ENCODE measurements at regions not wholly inside any gene's neighbourhood (a gene's known extent, or its start where the extent isn't known, plus 50 kb on each side); places are given as distances from the start of the nearest gene placed in this dataset.

DNA sequence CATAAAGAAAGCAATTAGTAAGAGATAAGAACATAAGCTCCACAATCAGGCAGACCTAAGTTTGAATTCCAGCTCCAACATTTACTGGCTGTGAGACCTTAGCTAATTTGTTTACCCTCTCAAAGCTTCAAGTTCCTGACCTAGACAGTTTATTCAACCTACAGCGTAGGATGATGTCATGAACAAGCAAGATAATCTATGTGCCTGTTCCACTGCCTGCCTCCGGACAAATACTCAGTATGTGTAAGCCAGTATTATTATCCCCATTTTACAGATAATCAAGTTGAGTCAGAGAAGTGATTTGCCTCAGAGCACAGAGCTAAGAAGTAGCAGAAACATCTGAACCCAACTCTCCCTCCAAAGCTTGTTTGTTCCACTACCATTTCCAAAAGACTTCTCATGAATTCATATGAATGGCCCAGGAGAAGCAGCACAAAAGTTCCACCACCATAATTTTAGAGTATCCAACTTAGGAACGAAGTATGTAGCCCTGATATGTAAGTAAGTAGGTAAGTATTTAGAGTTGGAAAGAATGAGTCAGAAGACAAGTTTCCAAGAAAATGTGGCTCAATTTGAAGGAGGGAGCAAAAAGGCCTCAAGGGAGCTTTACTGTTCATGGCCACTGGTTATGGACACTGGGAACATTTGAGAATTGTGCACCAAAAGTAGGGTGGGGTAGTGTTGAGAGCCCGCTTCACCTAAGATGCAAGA is 398.2 kb downstream of the NFIB start:
- TF ChIP-seq EZH2phosphoT487 (IDR thresholded peaks at IDR 0.05; ENCODE audit: unreplicated experiment): no peak
- TF ChIP-seq, protein P1, sequence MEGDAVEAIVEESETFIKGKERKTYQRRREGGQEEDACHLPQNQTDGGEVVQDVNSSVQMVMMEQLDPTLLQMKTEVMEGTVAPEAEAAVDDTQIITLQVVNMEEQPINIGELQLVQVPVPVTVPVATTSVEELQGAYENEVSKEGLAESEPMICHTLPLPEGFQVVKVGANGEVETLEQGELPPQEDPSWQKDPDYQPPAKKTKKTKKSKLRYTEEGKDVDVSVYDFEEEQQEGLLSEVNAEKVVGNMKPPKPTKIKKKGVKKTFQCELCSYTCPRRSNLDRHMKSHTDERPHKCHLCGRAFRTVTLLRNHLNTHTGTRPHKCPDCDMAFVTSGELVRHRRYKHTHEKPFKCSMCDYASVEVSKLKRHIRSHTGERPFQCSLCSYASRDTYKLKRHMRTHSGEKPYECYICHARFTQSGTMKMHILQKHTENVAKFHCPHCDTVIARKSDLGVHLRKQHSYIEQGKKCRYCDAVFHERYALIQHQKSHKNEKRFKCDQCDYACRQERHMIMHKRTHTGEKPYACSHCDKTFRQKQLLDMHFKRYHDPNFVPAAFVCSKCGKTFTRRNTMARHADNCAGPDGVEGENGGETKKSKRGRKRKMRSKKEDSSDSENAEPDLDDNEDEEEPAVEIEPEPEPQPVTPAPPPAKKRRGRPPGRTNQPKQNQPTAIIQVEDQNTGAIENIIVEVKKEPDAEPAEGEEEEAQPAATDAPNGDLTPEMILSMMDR (conservative IDR thresholded peaks at IDR 0.05; ENCODE audit: low read depth in 2 of 2): no peak
- no peak for TF ChIP-seq EZH2 (IDR thresholded peaks at IDR 0.05; ENCODE audit: low read depth, unreplicated experiment)
- TF ChIP-seq POLR2AphosphoS5 (IDR thresholded peaks at IDR 0.05; ENCODE audit: low read depth): no peak
- TF ChIP-seq JUNB (IDR thresholded peaks at IDR 0.05; ENCODE audit: unreplicated experiment): no peak

Data from GM23338 (cell line).